H1 (cell line): ENCODE measurements at regions not wholly inside any gene's neighbourhood (a gene's known extent, or its start where the extent isn't known, plus 50 kb on each side); places are given as distances from the start of the nearest gene placed in this dataset.

Source experiments
- CTCF ChIA-PET: fragments of 300-600 bp; sonication (Branson Sonifier 250); formaldehyde crosslinking; loops from one replicate; lab custom pipeline; 2021; ENCODE audit not compliant: partially characterized antibody; lab: Charles Lee
- POLR2A ChIA-PET: fragments of 300-600 bp; sonication (Branson Sonifier 250); formaldehyde crosslinking; loops from one replicate; lab custom pipeline; 2021; ENCODE audit warnings: inconsistent platforms; ENCODE audit not compliant: partially characterized antibody; lab: Charles Lee
- DNase-seq, 2 experiments: peaks; one replicate each; pipeline versions ENCODE4 v3.0.0 to v3.0.0-alpha.2; 2010 to 2022; ENCODE audit warnings: low spot score in 2 of 2, low read depth in 1 of 2, mixed read lengths in 1 of 2
- FAIRE-seq: peaks from 2 replicates; lab custom pipeline; 2011; peaks lifted over from hg19 to GRCh38; lab: Jason Lieb, UNC
- H2AFZ ChIP-seq: 2 replicates; pipeline ENCODE4 v1.8.1; 2012; ENCODE audit warnings: low read length, inconsistent platforms
- H2AK5ac ChIP-seq: 2 replicates; pipeline ENCODE4 v1.6.1; 2013; ENCODE audit warnings: low read depth, low read length
- H2BK120ac ChIP-seq: replicated peaks from 2 replicates; pipeline ENCODE3; 2013; ENCODE audit warnings: low read depth, low read length, inconsistent platforms
- H2BK12ac ChIP-seq: 2 replicates; pipeline ENCODE4 v1.6.1; 2013; ENCODE audit warnings: low read depth, low read length
- H2BK15ac ChIP-seq: 2 replicates; pipeline ENCODE4 v1.6.1; 2013; ENCODE audit warnings: low read length
- H2BK20ac ChIP-seq: 2 replicates; pipeline ENCODE4 v1.6.1; 2013; ENCODE audit warnings: low read length
- H2BK5ac ChIP-seq: 2 replicates; pipeline ENCODE4 v1.6.1; 2013; ENCODE audit warnings: low read depth, low read length
- H3K14ac ChIP-seq: 2 replicates; pipeline ENCODE4 v1.6.1; 2013; ENCODE audit warnings: inconsistent platforms; ENCODE audit not compliant: insufficient read length
- H3K18ac ChIP-seq: 2 replicates; pipeline ENCODE4 v1.6.1; 2013; ENCODE audit warnings: low read length; ENCODE audit errors: extremely low read depth
- H3K23ac ChIP-seq: 2 replicates; pipeline ENCODE4 v1.6.1; 2013; ENCODE audit warnings: inconsistent platforms; ENCODE audit not compliant: insufficient read length
- H3K23me2 ChIP-seq: 2 replicates; pipeline ENCODE4 v1.6.1; 2013; ENCODE audit warnings: low read depth, low read length
- H3K27ac ChIP-seq: 2 replicates; pipeline ENCODE4 v1.6.1; 2011; ENCODE audit warnings: low read depth, low read length, inconsistent platforms
- H3K27me3 ChIP-seq, 4 experiments: replicated peaks in 1 of 4; 1 replicate in 1 of 4; 2 replicates in 3 of 4; pipeline versions ENCODE4 v1.6.1 to v1.8.1; 2011 to 2013; ENCODE audit warnings: low read length in 3 of 4, mild to moderate bottlenecking in 3 of 4, inconsistent platforms in 2 of 4, mixed read lengths in 2 of 4, moderate library complexity in 1 of 4; ENCODE audit not compliant: control insufficient read depth in 3 of 4, insufficient read depth in 3 of 4; ENCODE audit errors: extremely low read depth in 1 of 4
- H3K36me3 ChIP-seq, 4 experiments: 2 replicates each; pipeline versions ENCODE4 v1.6.1 to v1.8.1; 2011 to 2013; ENCODE audit warnings: mild to moderate bottlenecking in 4 of 4, low read length in 3 of 4, moderate library complexity in 2 of 4, control low read depth in 1 of 4, inconsistent platforms in 1 of 4; ENCODE audit not compliant: insufficient read depth in 4 of 4, control insufficient read depth in 2 of 4
- H3K4ac ChIP-seq: replicated peaks from 2 replicates; pipeline ENCODE3; 2013; ENCODE audit warnings: low read length, low read depth, mixed read lengths, inconsistent platforms; ENCODE audit not compliant: insufficient read length
- H3K4me1 ChIP-seq, 4 experiments: replicated peaks in 1 of 4; 1 replicate in 1 of 4; 2 replicates in 3 of 4; pipeline versions ENCODE4 v1.6.1 to v1.8.1; 2011 to 2013; ENCODE audit warnings: low read length in 3 of 4, inconsistent platforms in 2 of 4, mixed read lengths in 1 of 4; ENCODE audit not compliant: insufficient read depth in 4 of 4, control insufficient read depth in 3 of 4
- H3K4me2 ChIP-seq, 2 experiments: 2 replicates each; pipeline versions ENCODE4 v1.6.1 to v1.8.1; 2011 to 2013; ENCODE audit warnings: low read depth in 2 of 2, low read length in 2 of 2, control low read depth in 1 of 2, inconsistent platforms in 1 of 2, mild to moderate bottlenecking in 1 of 2; ENCODE audit not compliant: insufficient read depth in 1 of 2
- H3K4me3 ChIP-seq, 4 experiments: fragments of 200-600, 300-600 bp in 1 of 4; sonication (generic), shearing (Covaris generic), sonication (Bioruptor Twin) in 1 of 4; 2 replicates each; pipeline versions ENCODE4 v1.5.1 to v1.8.1; 2011 to 2016; ENCODE audit warnings: low read length in 4 of 4, low read depth in 3 of 4, control low read depth in 2 of 4, inconsistent platforms in 2 of 4, mild to moderate bottlenecking in 2 of 4, mixed read lengths in 1 of 4, moderate library complexity in 1 of 4; ENCODE audit not compliant: insufficient read depth in 2 of 4; ENCODE audit errors: extremely low read depth in 1 of 4
- H3K56ac ChIP-seq: replicated peaks from 2 replicates; pipeline ENCODE3; 2013; ENCODE audit warnings: low read depth, mild to moderate bottlenecking, mixed read lengths, low read length, inconsistent platforms; ENCODE audit not compliant: insufficient read length
- H3K79me1 ChIP-seq: 2 replicates; pipeline ENCODE4 v1.6.1; 2013; ENCODE audit warnings: low read depth, low read length, control low read depth
- H3K79me2 ChIP-seq, 2 experiments: 2 replicates each; pipeline versions ENCODE4 v1.6.1 to v1.8.1; 2012 to 2013; ENCODE audit warnings: low read length in 2 of 2, mild to moderate bottlenecking in 2 of 2, inconsistent platforms in 1 of 2; ENCODE audit not compliant: insufficient read depth in 2 of 2, control insufficient read depth in 1 of 2
- H3K9ac ChIP-seq, 4 experiments: replicated peaks in 1 of 4; 1 replicate in 1 of 4; 2 replicates in 3 of 4; pipeline versions ENCODE4 v1.6.1 to v1.8.1; 2011 to 2013; ENCODE audit warnings: low read depth in 3 of 4, low read length in 3 of 4, control low read depth in 2 of 4, mild to moderate bottlenecking in 2 of 4, moderate library complexity in 2 of 4, inconsistent platforms in 1 of 4; ENCODE audit errors: extremely low read depth in 1 of 4
- H3K9me3 ChIP-seq, 2 experiments: 2 replicates each; pipeline versions ENCODE4 v1.6.1 to v1.8.1; 2012 to 2013; ENCODE audit warnings: mild to moderate bottlenecking in 2 of 2, moderate library complexity in 2 of 2, control low read depth in 1 of 2, inconsistent platforms in 1 of 2, low read depth in 1 of 2, low read length in 1 of 2, mixed read lengths in 1 of 2; ENCODE audit not compliant: insufficient read depth in 2 of 2
- H4K20me1 ChIP-seq, 2 experiments: replicated peaks in 1 of 2; 2 replicates each; pipeline versions ENCODE3 to v1.8.1; 2011 to 2013; ENCODE audit warnings: inconsistent platforms in 2 of 2, low read length in 2 of 2, mild to moderate bottlenecking in 1 of 2; ENCODE audit not compliant: insufficient read depth in 2 of 2, control insufficient read depth in 1 of 2
- H4K5ac ChIP-seq: 2 replicates; pipeline ENCODE4 v1.6.1; 2013; ENCODE audit warnings: low read length, low read depth, mixed read lengths, inconsistent platforms; ENCODE audit not compliant: insufficient read length
- H4K8ac ChIP-seq: 2 replicates; pipeline ENCODE4 v1.8.0; 2013; ENCODE audit warnings: mild to moderate bottlenecking, moderate library complexity, low read length, inconsistent platforms; ENCODE audit not compliant: insufficient read depth; ENCODE audit errors: extremely low read depth
- H4K91ac ChIP-seq: replicated peaks from 2 replicates; pipeline ENCODE3; 2013; ENCODE audit warnings: low read length, mixed read lengths, inconsistent platforms; ENCODE audit not compliant: insufficient read length
- CBX5 ChIP-seq: fragments of 300-800, 300-1000 bp; sonication (generic); IDR thresholded peaks from 2 replicates; pipeline ENCODE4 v1.7.1; 2016; ENCODE audit warnings: antibody characterized with exemption, low read length, low read depth
- EGR1 ChIP-seq: IDR thresholded peaks from 2 replicates; pipeline ENCODE4 v1.6.1; 2011; ENCODE audit warnings: low read depth, low read length, borderline replicate concordance
- GABPA ChIP-seq: IDR thresholded peaks from 2 replicates; pipeline ENCODE4 v1.6.1; 2011; ENCODE audit warnings: mild to moderate bottlenecking, low read length, moderate library complexity, borderline replicate concordance; ENCODE audit not compliant: insufficient read depth
- NANOG ChIP-seq: IDR thresholded peaks from 2 replicates; pipeline ENCODE4 v1.6.1; 2011; ENCODE audit warnings: low read length, low read depth, mild to moderate bottlenecking, inconsistent platforms; ENCODE audit not compliant: insufficient read depth, poor library complexity, severe bottlenecking
- POU5F1 ChIP-seq: IDR thresholded peaks from 2 replicates; pipeline ENCODE4 v1.6.1; 2011; ENCODE audit warnings: low read depth, mild to moderate bottlenecking, low read length, moderate library complexity
- SIN3A ChIP-seq, 2 experiments: IDR thresholded peaks in 1 of 2; conservative IDR thresholded peaks in 1 of 2; 2 replicates each; pipeline ENCODE4 v1.6.1; 2011 to 2012; ENCODE audit warnings: low read length in 2 of 2, improper control_type of control experiment in 1 of 2, low read depth in 1 of 2, mild to moderate bottlenecking in 1 of 2
- TBP ChIP-seq: IDR thresholded peaks from 2 replicates; pipeline ENCODE4 v1.6.1; 2011; ENCODE audit warnings: low read depth, low read length, improper control_type of control experiment
- WGBS, 2 experiments: shearing (Covaris generic) in 1 of 2; methylation state at CpG; one replicate each; pipeline versions ENCODE4 v1.1.6 to v1.1.7; 2013 to 2015; ENCODE audit warnings: low lambda C conversion rate in 2 of 2, mixed read lengths in 2 of 2, inconsistent platforms in 1 of 2, low coverage in 1 of 2, missing lambda C conversion rate in 1 of 2; ENCODE audit not compliant: insufficient replicate concordance in 2 of 2, insufficient coverage in 1 of 2, insufficient read length in 1 of 2; ENCODE audit errors: extremely low coverage in 1 of 2, missing lambda C conversion rate in 1 of 2; 5-methylcytosine and 5-hydroxymethylcytosine counted together

GRCh38 chr2:219792446-219792845 is 165.0 kb downstream of the SLC4A3 start:
- Histone ChIP-seq H3K79me1 (no peaks in the 10 kb centered on the region), H2BK20ac (no peak overlapping the region), H4K5ac (no peak overlapping the region), H3K56ac (no peak overlapping the region), H2BK12ac (no peak overlapping the region), H3K4ac (no peak overlapping the region), H3K23me2 (no peaks in the 10 kb centered on the region), H4K8ac (no peak overlapping the region), H3K27me3 (no peaks in the 10 kb centered on the region), H4K91ac (no peak overlapping the region), H3K9me3 (no peaks in the 10 kb centered on the region), H2BK120ac (no peak overlapping the region), H3K4me3 (no peak overlapping the region), H3K4me1 (peaks cover 0 to 2% (median 0%) of the 10 kb centered on the region in 4 experiments; a peak in 1 of 7 replicates), H3K36me3 (no peaks in the 10 kb centered on the region), H3K79me2 (no peaks in the 10 kb centered on the region), H3K23ac (no peak overlapping the region), H2BK5ac (no peak overlapping the region), H2AFZ (no peak overlapping the region), H3K14ac (no peak overlapping the region), H4K20me1 (no peaks in the 10 kb centered on the region), H2BK15ac (no peak overlapping the region), H2AK5ac (no peak overlapping the region), H3K9ac (no peak overlapping the region), H3K4me2 (no peak overlapping the region), H3K18ac (no peak overlapping the region), H3K27ac (no peak overlapping the region)
- DNase-seq (no peak), FAIRE-seq (no peak)
- WGBS, 2 experiments: 92% methylated on average over 4 of the region's 4 CpGs; no CpG with 5 or more reads in 1 of the 2 experiments
- ChIA-PET CTCF (no interaction called here), POLR2A (no interaction called here)
- no peak for TF ChIP-seq CBX5
- TF ChIP-seq POU5F1: no peak
- no peak for TF ChIP-seq EGR1
- no peak for TF ChIP-seq TBP
- no peak for TF ChIP-seq SIN3A (conservative IDR thresholded peaks at IDR 0.05 in 1 of 2, IDR thresholded peaks at IDR 0.05 in 1 of 2; ENCODE audit: low read depth in 1 of 2, low read length in 2 of 2)
- TF ChIP-seq NANOG: no peak
- TF ChIP-seq GABPA: no peak
